GM19372 (cell line): ENCODE measurements at regions not wholly inside any gene's neighbourhood (a gene's known extent, or its start where the extent isn't known, plus 50 kb on each side); places are given as distances from the start of the nearest gene placed in this dataset.

Source experiments
- ATAC-seq: cut with Tn5 transposase; IDR thresholded peaks from one replicate; pipeline ENCODE4 v1.9.1; 2021; ENCODE audit warnings: mild to moderate bottlenecking, low read depth, moderate library complexity; ENCODE audit not compliant: unreplicated experiment

DNA sequence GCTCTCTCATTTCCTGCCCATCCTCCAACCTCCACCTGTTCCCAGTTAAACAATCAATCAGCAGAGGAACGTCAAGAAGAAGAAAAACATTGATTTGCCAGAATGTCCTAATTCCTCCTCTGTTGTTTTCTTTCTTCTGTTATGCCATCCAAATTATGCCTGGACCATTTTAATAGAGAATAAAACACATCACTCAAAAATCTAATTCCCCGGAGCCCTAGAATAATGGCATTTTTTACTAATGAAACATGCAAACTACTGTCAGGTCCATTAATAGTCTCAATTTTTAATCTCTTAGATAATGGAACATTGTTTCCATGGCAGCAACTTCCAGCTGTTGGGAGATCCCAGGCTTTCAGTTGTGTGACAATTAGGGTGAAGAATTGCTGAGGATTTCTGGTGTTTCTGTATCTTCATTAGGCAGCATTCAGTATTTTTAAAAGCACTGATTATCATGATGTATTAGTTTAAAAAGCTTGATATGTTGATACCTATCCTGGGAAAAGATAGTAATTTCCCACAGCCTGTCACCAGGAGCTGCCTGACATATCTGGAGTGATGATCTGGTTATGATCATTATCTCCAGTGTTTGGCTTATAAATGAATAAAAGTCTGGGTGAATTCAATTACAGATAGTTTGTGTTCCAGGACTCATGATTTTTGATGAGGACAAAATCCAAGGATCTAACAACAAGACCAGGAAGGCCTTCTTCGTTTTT lies 209.8 kb downstream of the TPBG start:
- ATAC-seq = no peak

GRCh38 chr6:82576284-82576683 lies 212.7 kb downstream of the TPBG start:
- ATAC-seq = no peak

DNA sequence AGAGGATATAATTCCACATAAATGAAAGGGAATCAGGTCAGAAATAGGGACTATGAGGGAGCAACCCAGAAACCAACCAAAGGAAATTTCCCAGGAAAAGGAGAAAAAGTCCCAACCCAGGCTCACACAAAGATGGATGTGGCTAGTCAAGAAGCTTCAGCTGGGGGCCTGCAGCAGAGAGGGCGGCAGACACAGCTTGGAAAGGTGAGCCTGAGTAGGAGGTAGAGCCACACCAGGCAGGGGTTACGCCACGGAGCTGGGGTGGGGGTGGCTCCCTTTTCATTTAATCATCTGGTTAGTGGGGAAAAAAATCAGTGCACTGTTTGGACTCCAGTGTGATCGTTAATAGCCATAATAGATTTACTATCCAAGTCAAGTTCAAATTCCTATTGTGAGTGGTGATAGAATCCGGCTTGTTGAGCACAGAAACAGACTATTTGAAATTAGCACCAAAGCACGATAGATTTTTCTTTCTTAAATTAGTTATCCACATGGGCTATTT lies 220.6 kb downstream of the TPBG start:
- ATAC-seq = no peak

DNA sequence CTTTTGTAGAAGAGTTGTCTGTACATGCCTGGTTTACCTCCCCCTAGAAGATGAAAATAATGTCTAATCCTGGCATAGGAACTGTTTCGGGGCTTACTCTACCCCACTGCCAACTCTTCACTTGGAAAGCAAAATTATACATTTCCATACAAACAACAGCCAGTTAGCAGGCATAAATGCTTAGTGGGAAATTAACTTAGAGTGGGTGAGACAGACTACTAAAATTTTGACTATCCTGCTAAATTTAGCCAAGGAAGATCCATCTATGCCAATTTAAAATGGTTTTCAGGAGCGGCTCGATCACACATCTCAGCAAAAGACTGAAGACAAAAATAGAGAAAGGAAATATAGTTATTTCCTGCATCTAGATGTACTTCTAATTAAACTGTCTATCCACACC lies 221.2 kb downstream of the TPBG start:
- ATAC-seq = no peak

GRCh38 chr6:82588020-82588419 lies 224.4 kb downstream of the TPBG start:
- ATAC-seq = no peak

DNA sequence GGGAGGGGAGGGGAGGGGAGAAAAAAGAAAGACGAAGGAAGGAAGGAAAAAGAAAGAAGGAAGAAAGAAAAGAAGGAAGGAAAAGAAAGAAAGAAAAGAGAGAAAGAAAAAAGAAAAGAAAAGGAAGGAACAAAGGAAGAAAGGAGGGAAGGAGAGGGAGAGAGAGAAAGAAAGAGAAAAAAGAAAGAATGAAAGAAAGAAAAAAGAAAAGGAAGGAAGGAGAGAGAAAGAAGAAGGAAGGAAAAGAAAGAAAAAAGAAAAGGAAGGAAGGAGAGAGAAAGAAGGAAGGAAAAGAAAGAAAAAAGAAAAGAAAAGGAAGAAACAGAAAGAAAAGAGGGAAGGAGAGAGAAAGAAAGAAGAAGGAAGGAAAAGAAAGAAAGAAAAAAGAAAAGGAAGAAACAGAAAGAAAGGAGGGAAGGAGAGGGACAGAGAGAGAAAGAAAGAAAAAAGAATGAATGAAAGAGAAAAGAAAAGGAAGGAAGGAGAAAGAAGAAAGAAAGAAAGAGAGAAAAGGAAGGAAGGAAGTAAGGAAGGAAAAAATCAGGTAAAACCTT lies 225.3 kb downstream of the TPBG start:
- ATAC-seq = no peak

GRCh38 chr6:82589509-82590206 lies 226.0 kb downstream of the TPBG start:
- no peak for ATAC-seq

GRCh38 chr6:82597201-82597600 lies 233.6 kb downstream of the TPBG start:
- ATAC-seq = no peak

GRCh38 chr6:82602776-82603175 lies 239.2 kb downstream of the TPBG start:
- no peak for ATAC-seq

DNA sequence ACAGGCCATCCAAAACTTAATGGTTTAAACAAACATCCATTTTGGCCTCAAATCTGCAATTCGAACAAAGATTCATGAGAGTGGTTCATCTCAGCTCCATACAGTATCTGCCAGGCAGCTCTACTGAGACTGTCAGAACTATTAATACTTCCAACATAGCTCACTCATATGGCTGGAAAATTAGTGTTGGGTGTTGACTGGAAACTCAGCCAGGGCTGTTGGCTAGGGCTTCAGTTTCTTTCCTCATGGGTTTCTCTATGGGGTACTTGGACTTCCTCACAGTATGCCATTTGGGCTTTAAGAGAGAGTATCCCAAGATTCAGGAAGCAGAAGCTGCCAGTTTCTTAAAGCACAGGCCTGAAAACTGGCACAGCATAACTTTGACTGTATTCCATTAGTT lies 240.3 kb downstream of the TPBG start:
- ATAC-seq = no peak

GRCh38 chr6:82607998-82608725 lies 244.5 kb downstream of the TPBG start:
- ATAC-seq = no peak

GRCh38 chr6:82608781-82609180 lies 245.2 kb downstream of the TPBG start:
- no peak for ATAC-seq

DNA sequence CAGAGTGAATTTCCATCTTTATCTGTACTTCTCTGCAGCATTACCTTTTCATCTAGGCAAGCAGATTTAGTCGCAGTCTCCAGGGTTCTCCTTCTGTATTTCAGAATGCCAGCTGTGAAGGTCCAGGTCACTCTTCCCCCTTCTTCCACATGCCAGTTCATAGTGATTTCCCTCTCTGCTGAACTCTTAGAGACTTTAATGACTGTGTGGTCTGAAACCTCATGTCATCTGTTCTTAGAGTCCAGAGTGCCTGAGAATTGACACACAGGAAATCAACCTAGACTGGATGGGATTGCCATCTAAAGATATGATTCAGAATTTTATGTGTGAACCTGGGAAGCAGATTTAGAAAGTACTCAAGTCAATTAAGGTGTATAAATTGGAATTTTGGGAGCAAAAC lies 248.1 kb downstream of the TPBG start:
- no peak for ATAC-seq

GRCh38 chr6:82612475-82613039 lies 248.9 kb downstream of the TPBG start:
- ATAC-seq = no peak

DNA sequence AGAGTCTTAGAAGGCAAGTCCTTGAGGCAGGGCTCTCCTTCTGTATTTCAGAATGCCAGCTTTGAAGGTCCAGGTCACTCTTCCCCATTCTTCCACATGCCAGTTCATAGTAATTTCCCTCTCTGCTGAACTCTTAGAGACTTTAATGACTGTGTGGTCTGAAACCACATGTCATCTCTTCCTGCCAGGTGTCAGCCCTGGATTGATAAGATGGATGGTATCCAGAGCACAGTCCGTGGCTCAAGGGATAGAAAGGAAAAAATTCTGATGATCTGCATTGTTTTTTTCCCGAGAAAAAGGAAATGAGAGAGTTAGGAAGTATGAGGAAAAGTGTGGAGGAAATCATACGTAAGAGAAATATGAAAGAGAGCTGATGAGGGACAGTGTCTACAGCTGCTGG lies 250.9 kb downstream of the TPBG start:
- ATAC-seq = no peak

DNA sequence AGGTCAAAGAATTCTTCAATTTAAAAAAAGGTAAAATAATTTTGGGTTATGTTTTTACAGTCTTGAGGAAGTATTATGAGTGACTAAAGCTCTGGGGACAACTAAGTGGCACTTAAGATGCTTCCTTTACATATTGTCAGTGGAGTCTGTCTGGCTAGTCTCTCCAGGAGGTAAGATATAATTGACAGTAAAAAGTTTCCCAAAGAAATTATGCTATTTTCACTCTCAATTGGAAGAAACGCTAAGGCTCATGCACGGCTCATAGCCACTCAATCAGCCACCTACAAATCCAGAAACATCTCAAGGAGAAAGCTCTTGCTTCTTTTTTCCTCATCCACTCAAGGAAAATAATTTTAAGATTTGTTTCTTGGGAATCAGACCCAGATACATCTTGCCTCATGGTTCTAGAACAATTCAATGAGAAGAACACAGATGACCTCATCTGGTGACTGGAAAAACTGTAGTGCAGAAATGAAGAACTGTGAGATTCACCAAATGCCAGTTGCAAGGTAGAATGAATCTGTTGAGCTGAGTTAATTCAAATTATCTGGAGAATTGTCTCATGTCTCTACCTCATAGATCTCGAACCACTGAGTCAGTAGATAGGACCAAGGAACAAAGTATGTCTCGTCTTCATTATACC lies 252.9 kb downstream of the TPBG start:
- no peak for ATAC-seq

DNA sequence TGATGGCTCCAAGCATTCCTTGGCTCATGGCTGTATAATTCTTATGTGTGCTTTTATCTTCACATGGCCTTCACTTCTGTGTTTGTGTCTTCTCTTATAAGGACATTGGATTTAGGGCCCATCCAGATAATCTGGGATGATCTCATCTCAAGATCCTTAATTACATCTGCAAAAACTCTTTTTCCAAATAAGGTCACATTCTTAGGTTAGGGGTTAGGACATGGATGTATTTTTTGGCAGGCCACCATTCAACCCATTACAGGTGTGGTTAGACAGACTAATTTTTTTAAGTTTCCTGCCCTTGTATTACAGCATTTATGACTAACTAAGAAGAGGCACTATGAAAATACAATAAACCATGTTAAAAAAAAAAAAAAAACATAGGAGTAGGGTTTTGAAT lies 254.0 kb downstream of the TPBG start:
- ATAC-seq = no peak

DNA sequence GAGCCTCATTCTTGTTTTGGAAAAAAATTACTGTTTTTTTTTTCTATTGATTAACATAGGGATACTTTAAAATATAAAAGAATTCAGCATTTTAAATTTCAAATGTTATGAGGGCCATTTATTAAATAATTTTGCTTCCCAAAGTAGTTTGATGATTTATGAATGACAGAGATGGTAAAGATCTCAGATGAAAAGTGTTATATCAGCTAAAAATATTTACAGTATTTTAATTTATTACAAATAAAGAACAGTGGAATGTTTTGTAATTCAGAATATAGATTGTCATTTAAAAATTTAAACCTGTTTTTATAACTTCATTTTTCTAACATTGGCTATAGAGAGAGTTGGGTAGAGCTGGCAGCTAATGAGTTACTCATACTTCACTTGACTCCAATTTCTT lies 256.0 kb downstream of the TPBG start:
- no peak for ATAC-seq

DNA sequence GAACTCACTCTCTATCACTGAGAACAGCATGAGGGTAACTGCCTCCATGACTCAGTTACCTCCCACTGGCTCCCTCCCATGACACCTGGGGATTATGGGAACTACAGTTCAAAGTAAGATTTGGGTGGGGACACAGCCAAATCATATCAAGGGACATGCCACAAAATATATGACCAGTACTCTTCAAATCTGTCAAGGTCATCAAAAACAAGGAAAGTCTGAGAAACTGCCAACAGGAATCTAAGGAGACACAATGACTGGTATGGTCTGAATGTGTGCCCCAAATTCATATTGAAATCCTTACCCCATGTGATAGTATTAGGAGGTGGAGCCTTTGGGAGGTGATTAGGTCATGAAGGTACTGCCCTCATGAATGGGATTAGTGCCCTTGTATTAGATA lies 258.8 kb downstream of the TPBG start:
- no peak for ATAC-seq

DNA sequence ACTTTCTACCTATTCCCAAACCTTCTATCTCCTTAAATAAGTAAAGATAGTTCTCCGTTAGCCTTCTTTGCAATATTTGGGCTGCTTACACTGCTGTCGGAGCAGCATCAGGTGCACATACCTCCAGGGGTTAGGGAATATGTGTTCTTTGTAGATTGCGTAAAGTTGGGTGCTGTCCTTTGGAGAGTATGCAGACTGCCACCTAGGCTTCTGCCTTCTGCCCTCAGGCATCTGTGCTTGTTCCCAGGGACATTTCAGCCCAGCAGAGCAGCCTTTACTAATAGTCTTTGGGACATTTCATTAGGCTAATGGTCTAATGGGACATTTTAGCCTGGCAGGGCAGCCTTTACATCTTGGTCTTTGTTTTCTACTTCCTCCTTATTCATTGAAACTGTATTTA lies 260.6 kb downstream of the TPBG start:
- ATAC-seq = no peak
